GM21360 (cell line): ENCODE measurements at regions not wholly inside any gene's neighbourhood (a gene's known extent, or its start where the extent isn't known, plus 50 kb on each side); places are given as distances from the start of the nearest gene placed in this dataset.

ENCODE experiments used
- ATAC-seq: cut with Tn5 transposase; IDR thresholded peaks from one replicate; pipeline ENCODE4 v1.9.1; 2021; ENCODE audit warnings: mild to moderate bottlenecking, moderate library complexity; ENCODE audit not compliant: unreplicated experiment

DNA sequence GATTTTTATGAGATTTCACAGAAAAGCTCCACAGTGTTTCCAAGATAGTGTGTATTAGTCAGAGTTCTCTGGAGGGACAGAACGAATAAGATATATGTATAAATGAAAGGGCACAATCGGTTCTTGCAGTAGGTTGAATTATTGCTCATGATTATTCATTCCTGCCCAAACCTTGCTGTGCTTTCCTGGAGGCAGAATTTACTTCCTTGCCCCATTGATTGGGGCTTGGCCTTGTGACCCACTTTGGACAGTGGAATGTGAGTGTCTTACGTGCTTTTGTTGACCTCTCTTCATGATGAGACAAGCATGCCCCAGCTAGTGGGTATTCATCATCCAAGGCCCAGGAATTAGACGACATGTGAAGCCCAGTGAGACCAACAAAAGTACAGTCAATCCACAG, 53.0 kb upstream of the ABCB5 start:
- ATAC-seq: no peak
